BE2C (cell line): ENCODE measurements at regions not wholly inside any gene's neighbourhood (a gene's known extent, or its start where the extent isn't known, plus 50 kb on each side); places are given as distances from the start of the nearest gene placed in this dataset.

Experiments used
- DNase-seq: peaks from one replicate; pipeline ENCODE4 v3.0.0-alpha.2; 2020
- H3K27me3 ChIP-seq: fragments of 250-450 bp; sonication (Bioruptor Pico); 2 replicates; pipeline ENCODE4 v1.5.1; 2020; ENCODE audit warnings: mild to moderate bottlenecking
- H3K36me3 ChIP-seq: fragments of 250-450 bp; sonication (Bioruptor Pico); 2 replicates; pipeline ENCODE4 v1.5.1; 2020; ENCODE audit warnings: mild to moderate bottlenecking
- H3K4me1 ChIP-seq: fragments of 250-450 bp; sonication (Bioruptor Pico); 2 replicates; pipeline ENCODE4 v1.5.1; 2020
- H3K4me3 ChIP-seq: 2 replicates; pipeline ENCODE4 v1.5.1; 2011; ENCODE audit warnings: low read depth, low read length
- H3K9me3 ChIP-seq: fragments of 250-450 bp; sonication (Bioruptor Pico); 2 replicates; pipeline ENCODE4 v1.5.1; 2020
- CTCF ChIP-seq: IDR thresholded peaks from 2 replicates; pipeline ENCODE4 v1.5.1; 2012; ENCODE audit warnings: mild to moderate bottlenecking, low read depth, low read length

- no peaks in the 10 kb centered on the region for H3K27me3 ChIP-seq
- no peak for TF ChIP-seq CTCF
- peak; percentile 51 for DNase-seq
These were observed 135.3 kb upstream of the EEF1E1 start for GRCh38 chr6:8237668-8238067.

GRCh38 chr6:8236956-8237355, 134.6 kb upstream of the EEF1E1 start:
- Histone ChIP-seq H3K9me3 (no peaks in the 10 kb centered on the region), H3K27me3 (no peaks in the 10 kb centered on the region), H3K4me1 (peaks cover 23% of the 10 kb centered on the region), H3K4me3 (no peak overlapping the region), H3K36me3 (no peaks in the 10 kb centered on the region)
- no peak for DNase-seq
- TF ChIP-seq CTCF = no peak

More at GRCh38 chr6:8237668-8238067, 135.3 kb upstream of the EEF1E1 start:
- no peaks in the 10 kb centered on the region for H3K9me3 ChIP-seq
- H3K4me1 ChIP-seq = peaks cover 23% of the 10 kb centered on the region
- no peaks in the 10 kb centered on the region for H3K36me3 ChIP-seq
- peak overlapping the region; percentile 64 for H3K4me3 ChIP-seq

- no peak for TF ChIP-seq CTCF
- no peak overlapping the region for H3K4me3 ChIP-seq
- H3K9me3 ChIP-seq = no peaks in the 10 kb centered on the region
- no peaks in the 10 kb centered on the region for H3K27me3 ChIP-seq
- peaks cover 8% of the 10 kb centered on the region for H3K4me1 ChIP-seq
- H3K36me3 ChIP-seq = no peaks in the 10 kb centered on the region
- DNase-seq = no peak
These were observed 132.0 kb upstream of the EEF1E1 start for GRCh38 chr6:8234321-8234720.

DNA sequence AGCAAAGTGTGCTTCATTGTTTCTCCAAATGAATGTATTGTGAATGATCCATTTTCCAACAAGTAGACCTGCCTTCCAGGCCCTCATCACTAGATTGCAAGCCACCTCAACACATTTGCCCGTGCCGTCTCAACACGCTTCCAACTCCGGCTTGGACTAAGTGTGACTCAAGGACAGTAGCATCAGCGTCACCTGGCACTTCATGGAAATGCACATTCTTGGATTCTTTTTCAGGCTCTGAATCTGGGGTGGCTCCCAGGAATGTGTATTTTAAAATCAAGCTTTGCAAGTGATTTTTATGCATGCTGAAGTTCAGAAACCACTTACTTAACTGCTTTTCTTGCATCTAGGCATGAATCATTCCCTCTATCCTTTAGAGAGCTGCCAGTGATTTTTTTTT, 129.6 kb upstream of the EEF1E1 start:
- Histone ChIP-seq H3K4me3 (no peak overlapping the region), H3K27me3 (no peaks in the 10 kb centered on the region), H3K4me1 (peaks cover 2% of the 10 kb centered on the region; the same call in 1 of the 2 replicates), H3K36me3 (no peaks in the 10 kb centered on the region), H3K9me3 (no peaks in the 10 kb centered on the region)
- no peak for TF ChIP-seq CTCF
- DNase-seq = no peak

- DNase-seq = no peak
These were observed 127.8 kb upstream of the EEF1E1 start for GRCh38 chr6:8229915-8230756.

More at GRCh38 chr6:8229915-8230756, 127.8 kb upstream of the EEF1E1 start:
- H3K9me3 ChIP-seq = no peaks in the 10 kb centered on the region
- H3K27me3 ChIP-seq = no peaks in the 10 kb centered on the region
- H3K4me3 ChIP-seq = no peak overlapping the region
- no peaks in the 10 kb centered on the region for H3K36me3 ChIP-seq
- TF ChIP-seq CTCF = no peak
- H3K4me1 ChIP-seq = no peaks in the 10 kb centered on the region
